ENCODE measurements at regions not wholly inside any gene's neighbourhood (a gene's known extent, or its start where the extent isn't known, plus 50 kb on each side); places are given as distances from the start of the nearest gene placed in this dataset.

DNA sequence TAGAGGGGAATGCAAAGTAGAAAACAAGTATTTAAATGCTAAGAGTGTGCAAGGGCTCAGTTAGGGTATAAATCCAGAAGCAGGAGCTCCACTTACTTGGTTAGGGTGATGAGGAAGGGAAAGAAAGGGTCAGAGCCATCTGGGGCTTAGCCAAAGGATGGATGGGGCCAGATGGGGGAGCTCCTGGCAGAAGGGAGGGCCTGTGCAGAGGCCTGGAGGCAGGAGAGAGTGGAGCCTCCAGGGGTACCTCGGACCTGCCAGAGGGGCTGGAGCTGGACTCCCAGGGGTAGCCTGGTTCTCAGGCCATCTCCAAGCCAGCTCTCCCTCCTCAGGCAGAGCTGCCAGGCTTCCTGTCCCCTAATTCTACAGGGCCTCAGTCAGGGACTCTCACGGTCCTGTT is 506.3 kb downstream of the SHQ1 start:
- no peak for DNase-seq (ENCODE audit: low read depth)

DNA sequence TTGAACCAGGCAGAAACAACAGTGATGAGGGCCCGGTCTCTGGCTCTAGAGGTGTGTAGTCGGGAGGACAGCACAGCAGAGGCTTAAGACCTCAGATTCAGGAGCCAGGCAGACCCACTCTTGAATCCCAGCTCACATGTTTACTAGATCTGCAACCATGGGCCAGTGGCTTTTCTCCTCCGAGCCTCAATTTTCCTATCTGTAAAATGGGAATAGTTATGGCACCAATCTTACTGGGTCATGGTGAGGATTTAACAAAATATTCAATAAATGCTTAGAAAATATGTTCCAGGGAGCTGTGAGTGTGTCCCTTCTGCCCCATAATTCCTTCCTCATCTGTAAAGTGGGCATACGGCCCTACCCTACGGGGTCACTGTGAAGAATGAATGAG is 506.9 kb downstream of the SHQ1 start:
- DNase-seq (ENCODE audit: low read depth) = no peak

DNA sequence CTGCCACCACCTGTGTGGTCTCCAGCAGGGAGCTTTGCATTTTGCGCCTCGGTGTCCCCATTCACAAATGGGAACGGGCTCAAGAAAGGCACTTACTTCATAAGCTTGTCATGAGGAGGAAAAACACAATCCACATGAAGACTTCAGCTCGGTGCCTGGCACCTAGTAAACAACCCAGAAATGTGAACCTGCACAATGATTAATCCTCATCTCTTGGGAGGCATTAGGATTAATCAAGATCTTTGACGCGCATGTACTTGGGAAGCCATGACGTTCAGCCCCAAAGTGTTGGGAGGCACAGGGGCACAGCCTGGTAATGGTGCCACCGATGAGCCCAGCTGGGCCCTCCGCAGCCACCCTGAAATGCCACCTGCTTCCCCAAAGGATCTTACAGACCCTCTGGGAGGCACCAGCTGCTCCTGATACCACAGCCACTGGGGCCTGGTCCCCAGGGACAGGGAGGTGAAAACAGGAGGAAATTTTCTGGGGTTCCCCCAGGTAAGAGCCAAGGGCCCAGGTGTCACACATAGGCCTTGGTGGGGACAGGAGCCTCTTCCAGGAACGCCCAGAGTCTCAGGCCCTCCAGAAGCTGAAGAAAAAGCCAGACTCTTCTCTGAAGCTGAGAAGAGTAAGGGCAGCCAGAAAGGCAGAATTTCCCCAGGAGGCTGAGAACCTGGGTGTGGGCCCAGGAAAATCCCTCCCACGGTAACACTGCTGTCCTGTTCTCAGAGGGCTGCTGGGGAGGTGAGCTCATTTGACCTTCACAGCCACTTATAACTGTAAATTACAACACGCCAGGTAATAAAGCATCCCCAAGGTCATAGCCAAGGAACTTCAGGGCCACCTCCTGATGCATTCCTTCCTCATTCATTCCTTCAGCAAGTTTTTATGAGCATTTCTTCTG is 507.5 kb downstream of the SHQ1 start:
- no peak for DNase-seq (ENCODE audit: low read depth)

DNA sequence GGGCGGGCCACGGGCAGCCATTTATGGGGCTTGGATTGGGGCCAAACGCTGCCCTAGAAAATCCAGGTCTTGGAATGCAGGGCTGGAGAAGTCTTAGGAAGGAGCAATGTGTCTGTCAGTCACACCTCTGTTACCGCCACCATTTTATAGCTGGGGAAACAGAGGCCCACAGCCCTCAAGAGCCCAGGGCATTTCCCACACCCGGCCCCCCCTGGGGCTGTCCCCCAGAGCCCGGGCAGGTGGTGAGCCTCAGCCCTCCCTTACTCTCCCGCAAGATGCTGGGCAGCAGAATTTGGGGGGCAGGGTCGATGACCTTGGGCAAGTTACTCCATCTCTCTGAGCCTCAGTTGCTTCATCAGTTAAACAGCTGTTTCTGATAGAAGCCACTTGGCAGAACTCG is 508.2 kb downstream of the SHQ1 start:
- no peak for DNase-seq (ENCODE audit: low read depth)

DNA sequence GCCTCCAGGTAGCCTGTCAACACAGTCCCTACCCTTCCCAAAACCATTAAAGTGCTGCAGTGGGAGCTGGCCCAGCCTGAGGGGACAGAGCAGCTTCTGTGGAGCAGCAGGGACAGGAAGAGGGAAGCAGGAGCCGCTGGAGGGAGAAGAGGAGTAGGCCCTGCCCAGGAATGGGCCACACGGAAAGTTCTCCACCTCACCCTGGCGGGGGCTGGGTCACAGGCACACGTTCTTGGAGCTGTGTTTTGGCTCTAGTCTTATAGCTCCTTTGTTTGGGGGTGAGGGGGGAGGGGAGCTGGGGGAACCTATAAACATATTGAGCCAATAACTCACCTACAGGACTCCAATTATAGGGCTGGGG is 508.6 kb downstream of the SHQ1 start:
- no peak for DNase-seq (ENCODE audit: low read depth)

DNA sequence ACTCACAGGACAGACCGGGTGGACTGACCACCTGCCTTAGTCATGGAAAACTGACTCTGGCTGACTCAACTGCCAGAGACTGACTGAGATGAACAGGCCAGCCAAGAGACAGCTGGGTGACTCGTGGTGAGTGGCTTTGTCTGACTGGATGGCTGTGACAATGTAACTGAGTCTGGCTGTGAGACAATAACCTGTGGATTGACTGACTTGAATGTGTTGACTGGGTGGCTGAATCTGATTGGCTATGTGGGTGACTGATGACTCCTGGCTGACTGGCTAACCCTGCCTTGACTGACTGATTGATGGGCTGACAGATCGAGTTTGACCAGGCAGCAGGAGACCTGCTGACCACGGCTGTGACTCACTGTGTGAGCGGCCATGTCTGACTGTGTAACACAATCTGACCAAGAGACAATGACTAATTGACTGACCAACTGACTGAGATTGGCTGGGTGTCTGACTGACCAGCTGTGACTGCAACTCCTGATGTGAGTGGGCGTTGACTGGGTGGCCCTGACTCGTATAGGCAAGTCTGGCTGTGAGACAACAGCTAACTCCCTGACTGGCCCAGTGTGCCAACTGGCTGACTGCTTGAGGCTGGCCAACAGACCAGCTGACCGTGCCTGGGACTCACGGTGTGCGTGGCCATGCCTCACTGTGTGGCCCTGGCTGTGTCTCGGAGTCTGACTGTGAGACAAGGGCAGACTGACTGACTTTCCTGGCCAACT is 509.1 kb downstream of the SHQ1 start:
- DNase-seq (ENCODE audit: low read depth) = peak; percentile 83

DNA sequence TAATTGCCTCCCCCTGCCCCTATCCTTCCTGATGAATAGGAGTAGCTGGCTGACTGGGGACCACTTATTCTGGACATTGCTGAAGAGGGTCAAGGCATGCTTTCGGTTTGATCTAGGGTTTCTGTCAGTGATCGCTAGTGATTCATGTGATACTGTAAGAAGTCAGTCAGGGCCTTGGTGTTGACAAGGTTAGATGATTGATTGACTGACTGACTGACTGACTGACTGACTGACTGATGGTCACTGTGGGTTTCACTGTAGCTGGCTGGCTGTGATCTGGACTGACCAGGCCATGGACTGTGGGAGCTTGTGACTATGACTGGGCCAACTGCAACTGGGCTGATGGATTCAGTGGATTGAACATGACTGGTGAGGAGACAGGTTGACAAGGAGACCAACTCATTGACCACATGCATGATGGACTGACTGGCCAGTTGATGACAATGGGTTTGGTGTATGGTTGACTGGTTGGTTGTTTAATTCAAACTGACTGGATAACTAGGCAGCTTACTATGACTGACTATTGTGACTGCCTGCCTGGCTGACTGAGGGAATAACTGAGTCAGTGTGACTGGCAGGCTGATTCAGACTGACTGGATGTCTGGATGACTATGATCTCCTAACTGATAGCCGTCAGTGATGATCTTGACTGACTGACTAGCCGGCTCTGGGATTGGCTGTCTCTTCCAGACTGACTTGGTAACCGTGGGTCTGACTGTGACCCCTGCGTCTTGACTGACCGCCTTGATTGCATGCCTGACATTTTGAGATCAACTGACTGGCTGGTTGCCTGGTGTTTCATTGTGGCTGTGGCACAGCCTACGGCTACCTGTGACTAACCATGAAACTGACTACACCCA is 509.9 kb downstream of the SHQ1 start:
- DNase-seq (ENCODE audit: low read depth) = no peak

DNA sequence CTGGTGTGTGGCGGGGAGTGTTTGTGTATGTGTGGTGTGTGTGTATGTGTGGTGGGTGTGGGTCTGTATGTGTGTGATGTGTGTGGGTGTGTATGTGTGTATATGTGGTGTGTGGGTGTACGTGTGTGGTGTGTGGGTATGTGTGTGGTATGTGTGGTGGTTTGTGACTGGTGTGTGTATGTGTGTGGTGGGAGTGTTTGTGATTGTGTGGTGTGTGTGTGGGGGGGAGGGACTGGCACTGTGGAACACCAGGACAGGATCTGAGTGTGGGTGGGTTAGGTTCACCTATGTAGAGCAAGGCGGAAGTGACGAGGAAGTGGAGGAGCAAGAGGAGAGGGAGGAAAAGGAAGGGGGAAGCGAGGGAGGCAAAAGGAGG is 510.8 kb downstream of the SHQ1 start:
- no peak for DNase-seq (ENCODE audit: low read depth)

DNA sequence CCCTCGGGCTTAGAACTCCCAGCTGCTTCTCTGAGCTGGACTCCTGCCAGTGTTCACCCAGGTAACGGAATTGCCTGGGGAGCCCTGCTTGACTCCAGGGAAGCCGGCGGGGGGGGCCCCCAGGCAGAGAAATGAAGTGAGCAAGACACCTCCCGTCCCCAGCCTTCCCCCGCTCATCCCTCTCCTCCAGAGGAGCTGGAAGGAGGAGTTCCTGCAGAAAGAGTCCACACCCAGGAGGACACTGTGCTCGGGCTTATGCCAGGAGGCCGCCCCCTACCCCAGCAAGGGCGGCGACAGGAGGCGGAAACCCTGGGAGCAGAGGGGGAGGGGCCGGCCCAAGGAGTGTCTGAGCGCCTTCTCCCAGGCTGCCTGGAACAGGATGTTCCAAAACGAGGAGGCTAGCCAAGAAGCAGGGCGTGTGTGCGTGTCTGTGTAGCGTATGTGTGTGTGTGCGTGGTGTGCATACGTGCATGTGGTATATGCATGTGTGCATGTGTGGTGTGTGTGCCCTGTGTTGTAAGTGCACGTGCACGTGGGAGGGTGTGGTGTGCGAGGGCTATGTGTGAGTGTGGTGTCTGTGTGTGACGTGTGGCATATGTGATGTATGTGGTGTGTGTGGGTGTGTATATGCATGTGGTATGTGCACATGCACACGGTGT is 511.3 kb downstream of the SHQ1 start:
- DNase-seq (ENCODE audit: low read depth) = no peak

DNA sequence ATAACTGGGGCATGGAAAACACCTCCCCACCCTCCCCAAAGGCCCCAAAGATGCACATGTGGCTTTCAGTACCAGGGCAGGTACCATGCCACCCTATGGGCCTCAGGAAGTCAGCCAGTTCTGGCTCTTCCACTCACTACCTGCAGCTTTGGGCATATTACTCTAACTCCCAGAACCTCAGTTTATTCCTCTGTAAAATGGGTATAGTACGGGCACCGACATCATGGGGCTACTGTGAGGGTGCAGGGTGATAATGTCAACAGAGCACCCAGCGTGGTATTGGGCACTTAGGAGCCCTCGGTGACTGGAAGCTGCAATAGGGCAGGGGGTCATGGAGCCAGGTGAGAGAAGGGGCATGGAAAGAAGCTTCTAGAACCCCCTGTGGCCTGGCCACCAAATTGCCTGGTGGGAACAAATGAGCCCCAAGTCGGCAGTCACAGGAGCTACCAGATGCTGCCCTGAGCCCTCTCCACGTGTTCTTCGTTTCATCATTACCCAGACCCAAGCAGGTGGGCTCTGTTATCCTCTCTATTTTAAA is 512.1 kb downstream of the SHQ1 start:
- DNase-seq (ENCODE audit: low read depth) = no peak

DNA sequence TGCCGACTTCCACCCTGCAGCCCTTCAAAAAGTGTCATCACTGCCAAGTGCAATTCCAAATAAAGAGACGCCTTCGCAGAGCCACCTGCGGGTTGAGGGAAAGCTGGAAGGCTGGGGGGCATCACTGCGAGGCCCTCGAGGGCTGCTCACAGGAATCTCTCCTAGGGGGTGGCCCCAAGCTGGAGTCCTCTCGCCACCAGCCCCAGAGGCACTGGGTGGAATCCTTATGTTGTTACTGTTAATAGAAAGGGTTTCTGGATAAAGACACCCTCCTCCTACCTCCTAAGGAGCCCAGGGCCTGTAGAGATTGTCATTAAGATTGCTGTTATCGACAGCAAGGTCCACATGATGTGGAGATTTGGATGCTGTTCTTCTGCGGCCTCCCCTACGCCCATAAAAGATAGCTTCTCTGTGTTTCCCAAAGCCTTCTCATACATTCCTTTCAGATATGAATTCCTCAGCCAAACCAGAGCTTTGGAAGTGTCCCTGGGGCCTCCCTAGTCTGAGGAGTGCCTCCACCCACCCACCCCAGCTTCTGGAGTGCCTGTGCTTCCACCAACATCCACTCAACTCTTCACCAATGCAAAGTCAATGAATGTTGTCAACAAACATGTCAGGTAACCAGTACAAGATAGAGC is 512.7 kb downstream of the SHQ1 start:
- no peak for DNase-seq (ENCODE audit: low read depth)

DNA sequence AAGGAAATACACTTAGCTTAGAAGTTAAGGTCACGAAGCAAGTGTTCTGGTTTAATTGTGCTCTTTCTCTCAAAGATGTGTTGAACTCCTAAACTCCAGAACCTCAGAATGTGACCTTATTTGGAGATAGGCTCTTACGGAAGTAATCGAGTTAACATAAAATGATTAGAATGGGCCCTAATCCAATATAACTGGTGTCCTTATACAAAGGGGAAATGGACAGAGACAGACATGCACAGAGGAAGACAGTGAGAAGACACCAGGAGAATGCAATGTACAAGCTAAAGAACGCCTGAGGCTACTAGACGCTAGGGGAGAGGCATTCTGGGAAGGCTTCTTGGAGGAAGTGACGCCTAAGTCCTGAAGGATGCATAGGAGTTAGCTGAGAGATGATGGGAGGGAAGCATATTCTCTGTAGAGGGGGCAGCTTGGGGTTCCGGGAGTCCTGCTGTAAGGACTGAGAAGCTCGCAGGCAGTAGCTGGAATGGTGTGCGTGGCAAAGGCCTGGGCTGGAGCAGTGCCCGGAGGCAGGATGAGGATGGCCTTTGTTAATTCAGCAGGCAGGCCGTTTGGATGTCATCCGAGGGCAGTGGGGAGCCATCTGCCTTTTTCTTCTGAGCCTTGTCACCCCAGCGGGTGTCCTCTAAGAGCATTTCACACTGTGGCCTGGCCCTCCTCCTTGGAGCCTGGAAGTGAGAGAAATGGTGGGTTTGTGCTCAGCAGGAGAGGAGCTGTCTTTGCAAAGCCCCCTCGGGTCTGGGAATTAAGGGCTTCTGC is 513.4 kb downstream of the SHQ1 start:
- no peak for DNase-seq (ENCODE audit: low read depth)

DNA sequence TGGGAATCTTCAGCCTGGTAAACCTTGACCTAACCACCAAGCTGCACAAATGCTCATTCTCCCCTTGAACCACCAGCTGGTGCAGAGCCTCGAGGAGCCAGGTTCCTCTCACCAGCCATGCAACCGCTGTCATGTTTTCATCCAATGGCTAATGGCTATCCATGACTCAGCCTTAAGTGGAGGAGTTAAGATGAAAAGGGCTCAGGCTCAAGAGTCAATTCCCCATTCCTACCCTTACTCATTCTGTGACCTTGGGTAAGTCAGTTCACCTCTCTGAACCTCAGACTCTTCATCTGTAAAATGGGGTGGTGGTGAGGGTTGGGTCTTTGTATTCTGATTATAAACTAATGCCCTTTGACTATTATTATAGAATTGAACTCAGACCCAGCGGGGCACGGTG is 515.6 kb downstream of the SHQ1 start:
- DNase-seq (ENCODE audit: low read depth) = no peak

DNA sequence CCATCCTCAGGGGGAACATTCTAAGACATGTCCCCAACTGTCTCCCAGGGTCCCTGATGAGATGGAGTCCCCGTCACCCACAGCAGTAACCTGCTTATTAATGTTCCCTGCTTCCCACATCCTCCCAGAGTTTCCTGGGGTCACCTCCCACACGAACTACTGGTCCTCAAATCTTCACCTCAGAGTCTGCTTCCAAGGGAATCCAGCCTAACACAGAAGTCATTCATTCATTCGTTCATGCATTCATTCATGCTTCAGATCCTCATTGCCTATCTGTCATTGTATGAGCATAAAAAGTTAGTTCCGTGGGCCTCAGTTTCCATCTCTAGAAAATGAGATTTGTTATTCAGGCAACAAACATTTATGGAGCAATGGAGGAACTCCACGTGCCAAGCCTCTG is 516.2 kb downstream of the SHQ1 start:
- no peak for DNase-seq (ENCODE audit: low read depth)

DNA sequence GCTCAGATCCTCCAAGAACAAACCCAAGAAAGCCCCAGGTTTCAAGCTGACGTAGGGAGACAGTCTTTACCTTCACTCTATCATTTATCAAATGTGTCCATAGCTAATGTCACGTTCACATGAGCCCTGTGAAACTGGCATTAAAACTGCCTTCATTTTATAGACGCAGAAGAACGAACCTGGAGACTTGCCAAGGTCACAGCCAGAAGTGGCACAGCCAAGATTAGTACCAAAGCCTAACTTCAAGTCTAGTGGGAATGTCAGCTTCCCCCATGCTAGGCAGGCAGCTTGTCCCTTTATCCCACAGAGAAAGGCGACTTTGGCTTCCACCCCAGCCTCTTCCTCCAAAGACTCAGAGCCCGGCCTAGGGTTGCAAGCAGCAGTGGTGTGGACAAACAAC is 517.2 kb downstream of the SHQ1 start:
- DNase-seq (ENCODE audit: low read depth) = no peak

DNA sequence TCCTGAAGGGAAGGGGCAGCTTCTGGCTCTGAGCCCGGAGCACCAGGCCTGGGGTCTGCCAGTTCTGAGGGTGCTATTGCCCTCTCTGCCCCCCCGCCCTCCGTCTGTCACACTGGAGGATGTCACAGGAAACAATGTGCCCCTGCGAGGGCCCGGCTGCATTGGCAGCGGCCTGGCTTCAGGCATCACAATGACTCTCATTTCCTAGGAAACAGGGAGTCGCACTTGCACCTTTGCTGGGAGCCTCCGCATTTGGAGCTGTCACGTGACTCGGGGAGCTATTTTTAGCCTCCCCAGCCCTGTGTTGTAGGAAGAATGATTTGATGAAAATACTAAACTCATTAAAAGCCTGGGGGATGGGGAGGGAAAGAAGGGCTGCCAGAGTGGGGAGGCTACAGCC is 518.9 kb downstream of the SHQ1 start:
- DNase-seq (ENCODE audit: low read depth) = no peak

DNA sequence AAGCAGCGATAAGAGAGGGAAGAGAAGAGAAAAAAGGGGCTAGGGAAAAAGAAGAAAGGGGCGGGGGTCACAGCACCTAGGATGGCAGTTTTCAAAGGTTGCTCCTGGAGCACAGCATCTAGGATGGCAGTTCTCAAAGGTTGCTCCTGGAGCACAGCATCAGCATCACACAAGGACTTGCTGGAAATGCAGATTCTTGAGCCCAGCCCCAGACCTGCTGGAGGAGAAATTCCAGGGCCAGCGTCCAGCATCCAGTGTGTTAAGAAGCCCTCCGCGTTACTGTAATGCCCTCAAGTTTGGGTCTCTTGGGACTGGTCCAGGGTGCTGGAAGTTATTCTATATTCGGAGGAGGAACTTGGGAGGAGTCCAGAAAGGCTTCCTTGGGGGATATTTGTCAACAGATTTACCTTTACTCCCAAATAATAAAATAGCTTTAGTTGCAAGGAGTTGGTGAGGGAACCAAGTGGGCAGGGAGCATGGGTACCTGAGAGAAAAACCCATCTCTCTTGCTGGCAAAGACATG is 519.4 kb downstream of the SHQ1 start:
- DNase-seq (ENCODE audit: low read depth) = no peak

DNA sequence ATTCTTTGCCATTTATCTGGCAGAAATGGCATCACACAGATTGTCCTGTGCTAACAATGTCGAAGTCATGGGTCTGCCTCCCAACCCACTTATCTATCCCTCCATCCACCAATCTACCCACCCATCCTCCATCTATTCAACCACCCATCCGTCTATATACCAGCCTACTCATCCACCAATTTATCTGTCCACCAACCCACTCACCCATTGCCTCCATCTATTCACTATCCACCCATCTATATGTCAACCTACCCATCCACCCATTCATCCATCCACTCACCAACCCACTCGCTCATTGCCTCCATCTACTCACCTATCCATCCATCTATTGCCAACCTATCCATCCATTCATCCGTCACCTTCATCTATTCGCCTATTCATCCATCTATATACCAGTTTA is 521.2 kb downstream of the SHQ1 start:
- DNase-seq (ENCODE audit: low read depth) = no peak

DNA sequence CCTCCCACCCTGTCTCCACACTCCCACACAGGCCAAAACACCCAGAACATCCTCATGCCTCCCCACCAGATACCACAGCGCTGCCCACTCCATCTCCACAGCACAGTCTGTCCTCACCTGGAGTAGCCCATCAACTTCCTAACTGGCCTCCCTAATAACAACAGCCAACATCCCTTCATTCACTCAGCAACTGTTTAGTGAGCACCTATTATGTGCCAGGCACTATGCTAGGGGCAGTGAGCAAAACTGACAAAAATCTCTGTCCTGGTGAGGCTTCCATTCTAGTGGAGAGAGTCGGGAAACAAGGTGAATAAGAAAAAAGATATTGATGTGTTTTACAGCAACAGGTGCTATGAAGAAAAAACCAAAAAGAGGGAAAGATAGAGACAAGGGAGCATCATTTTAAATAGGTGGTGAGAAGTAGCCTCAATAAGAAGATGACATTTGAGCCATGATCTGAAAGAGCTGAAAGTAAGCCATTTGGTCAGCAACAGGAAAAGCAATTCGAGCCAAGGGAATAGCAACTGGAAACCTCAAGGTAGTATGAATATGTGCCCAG is 523.9 kb downstream of the SHQ1 start:
- no peak for DNase-seq (ENCODE audit: low read depth)

DNA sequence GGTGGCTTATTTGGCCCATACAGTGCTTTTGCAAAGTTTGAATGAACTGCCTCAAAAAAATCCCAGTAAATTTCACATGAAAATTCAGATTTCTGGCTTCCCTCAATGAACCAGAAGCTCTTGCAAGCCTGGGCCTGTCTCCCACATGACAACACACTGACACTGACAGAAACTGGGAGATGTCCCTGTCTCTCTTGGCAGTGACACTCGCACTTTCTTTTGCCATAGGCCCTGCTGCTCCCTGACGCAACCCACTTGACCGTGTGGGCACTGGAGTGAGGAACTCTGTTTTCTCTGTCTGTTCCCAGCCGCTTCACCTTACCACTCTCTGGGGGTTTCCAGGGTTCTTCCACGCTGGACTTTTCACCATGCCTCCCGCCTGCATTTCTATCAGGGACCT is 524.5 kb downstream of the SHQ1 start:
- no peak for DNase-seq (ENCODE audit: low read depth)
